Mononuclear cell (primary cell): ENCODE measurements at regions not wholly inside any gene's neighbourhood (a gene's known extent, or its start where the extent isn't known, plus 50 kb on each side); places are given as distances from the start of the nearest gene placed in this dataset.

Source experiments
- H3K27me3 ChIP-seq: 2 replicates; pipeline ENCODE4 v1.6.0; 2011; ENCODE audit warnings: low read length, control low read depth; ENCODE audit not compliant: insufficient read depth
- H3K4me1 ChIP-seq: 2 replicates; pipeline ENCODE4 v1.5.1; 2011; ENCODE audit warnings: mild to moderate bottlenecking, low read length, control low read depth; ENCODE audit not compliant: insufficient read depth
- H3K4me3 ChIP-seq: 2 replicates; pipeline ENCODE4 v1.5.1; 2011; ENCODE audit warnings: mild to moderate bottlenecking, low read length, moderate library complexity
- H3K9me3 ChIP-seq: 2 replicates; pipeline ENCODE4 v1.5.1; 2011; ENCODE audit warnings: low read depth, mild to moderate bottlenecking, control low read depth, low read length

GRCh38 chr1:201605385-201606010 lies 66.6 kb downstream of the NAV1 start:
- Histone ChIP-seq H3K4me3 (no peak overlapping the region), H3K9me3 (no peaks in the 10 kb centered on the region), H3K27me3 (no peaks in the 10 kb centered on the region), H3K4me1 (no peaks in the 10 kb centered on the region)

- Histone ChIP-seq H3K9me3 (no peaks in the 10 kb centered on the region), H3K27me3 (no peaks in the 10 kb centered on the region), H3K4me3 (no peak overlapping the region), H3K4me1 (no peaks in the 10 kb centered on the region)
These were observed 67.2 kb downstream of the NAV1 start for GRCh38 chr1:201606096-201606495.

GRCh38 chr1:201606623-201607022 lies 67.7 kb downstream of the NAV1 start:
- Histone ChIP-seq H3K4me1 (no peaks in the 10 kb centered on the region), H3K4me3 (no peak overlapping the region), H3K27me3 (no peaks in the 10 kb centered on the region), H3K9me3 (no peaks in the 10 kb centered on the region)

GRCh38 chr1:201608635-201609395 lies 69.9 kb downstream of the NAV1 start:
- H3K27me3 ChIP-seq, result no peaks in the 10 kb centered on the region
- no peak overlapping the region for H3K4me3 ChIP-seq
- H3K4me1 ChIP-seq, result peaks cover 11% of the 10 kb centered on the region
- no peaks in the 10 kb centered on the region for H3K9me3 ChIP-seq

- Histone ChIP-seq H3K9me3 (no peaks in the 10 kb centered on the region), H3K27me3 (no peaks in the 10 kb centered on the region), H3K4me3 (no peak overlapping the region), H3K4me1 (peaks cover 17% of the 10 kb centered on the region)
These were observed 70.9 kb downstream of the NAV1 start for GRCh38 chr1:201609661-201610318.

- peaks cover 17% of the 10 kb centered on the region for H3K4me1 ChIP-seq
- H3K9me3 ChIP-seq, result no peaks in the 10 kb centered on the region
- no peak overlapping the region for H3K4me3 ChIP-seq
- H3K27me3 ChIP-seq, result no peaks in the 10 kb centered on the region
These were observed 71.9 kb downstream of the NAV1 start for GRCh38 chr1:201610858-201611257.

GRCh38 chr1:201612645-201613044 lies 73.7 kb downstream of the NAV1 start:
- H3K9me3 ChIP-seq, result no peaks in the 10 kb centered on the region
- no peak overlapping the region for H3K4me3 ChIP-seq
- H3K4me1 ChIP-seq, result peaks cover 17% of the 10 kb centered on the region
- H3K27me3 ChIP-seq, result no peaks in the 10 kb centered on the region

- no peaks in the 10 kb centered on the region for H3K9me3 ChIP-seq
- peaks cover 17% of the 10 kb centered on the region for H3K4me1 ChIP-seq
- H3K4me3 ChIP-seq, result no peak overlapping the region
- H3K27me3 ChIP-seq, result no peaks in the 10 kb centered on the region
These were observed 75.5 kb downstream of the NAV1 start for GRCh38 chr1:201614262-201615015.

GRCh38 chr1:201617157-201617556 lies 78.2 kb downstream of the NAV1 start:
- H3K4me1 ChIP-seq, result peaks cover 17% of the 10 kb centered on the region
- no peaks in the 10 kb centered on the region for H3K27me3 ChIP-seq
- no peaks in the 10 kb centered on the region for H3K9me3 ChIP-seq
- no peak overlapping the region for H3K4me3 ChIP-seq

- no peak overlapping the region for H3K4me3 ChIP-seq
- no peaks in the 10 kb centered on the region for H3K27me3 ChIP-seq
- H3K9me3 ChIP-seq, result no peaks in the 10 kb centered on the region
- H3K4me1 ChIP-seq, result peaks cover 10% of the 10 kb centered on the region
These were observed 79.5 kb downstream of the NAV1 start for GRCh38 chr1:201618389-201618788.

GRCh38 chr1:201618905-201619304 lies 80.0 kb downstream of the NAV1 start:
- H3K9me3 ChIP-seq, result no peaks in the 10 kb centered on the region
- no peak overlapping the region for H3K4me3 ChIP-seq
- no peaks in the 10 kb centered on the region for H3K27me3 ChIP-seq
- peaks cover 6% of the 10 kb centered on the region for H3K4me1 ChIP-seq

GRCh38 chr1:201619513-201619912 lies 80.6 kb downstream of the NAV1 start:
- H3K4me3 ChIP-seq, result no peak overlapping the region
- H3K27me3 ChIP-seq, result no peaks in the 10 kb centered on the region
- no peaks in the 10 kb centered on the region for H3K9me3 ChIP-seq
- peaks cover under 1% of the 10 kb centered on the region for H3K4me1 ChIP-seq

- Histone ChIP-seq H3K4me3 (no peak overlapping the region), H3K27me3 (no peaks in the 10 kb centered on the region), H3K9me3 (no peaks in the 10 kb centered on the region), H3K4me1 (no peaks in the 10 kb centered on the region)
These were observed 83.4 kb downstream of the NAV1 start for GRCh38 chr1:201622353-201622752.

GRCh38 chr1:201622824-201623223 lies 83.9 kb downstream of the NAV1 start:
- Histone ChIP-seq H3K4me3 (no peak overlapping the region), H3K4me1 (no peaks in the 10 kb centered on the region), H3K27me3 (no peaks in the 10 kb centered on the region), H3K9me3 (no peaks in the 10 kb centered on the region)

- H3K4me3 ChIP-seq, result no peak overlapping the region
- no peaks in the 10 kb centered on the region for H3K4me1 ChIP-seq
- H3K9me3 ChIP-seq, result no peaks in the 10 kb centered on the region
- no peaks in the 10 kb centered on the region for H3K27me3 ChIP-seq
These were observed 85.9 kb downstream of the NAV1 start for GRCh38 chr1:201624741-201625225.
